H1 (cell line): ENCODE measurements at regions not wholly inside any gene's neighbourhood (a gene's known extent, or its start where the extent isn't known, plus 50 kb on each side); places are given as distances from the start of the nearest gene placed in this dataset.

Experiments used
- CTCF ChIA-PET: fragments of 300-600 bp; sonication (Branson Sonifier 250); formaldehyde crosslinking; loops from one replicate; lab custom pipeline; 2021; ENCODE audit not compliant: partially characterized antibody; lab: Charles Lee
- POLR2A ChIA-PET: fragments of 300-600 bp; sonication (Branson Sonifier 250); formaldehyde crosslinking; loops from one replicate; lab custom pipeline; 2021; ENCODE audit warnings: inconsistent platforms; ENCODE audit not compliant: partially characterized antibody; lab: Charles Lee
- DNase-seq, 2 experiments: peaks; one replicate each; pipeline versions ENCODE4 v3.0.0 to v3.0.0-alpha.2; 2010 to 2022; ENCODE audit warnings: low spot score in 2 of 2, low read depth in 1 of 2, mixed read lengths in 1 of 2
- FAIRE-seq: peaks from 2 replicates; lab custom pipeline; 2011; peaks lifted over from hg19 to GRCh38; lab: Jason Lieb, UNC
- H2AFZ ChIP-seq: 2 replicates; pipeline ENCODE4 v1.8.1; 2012; ENCODE audit warnings: low read length, inconsistent platforms
- H2AK5ac ChIP-seq: 2 replicates; pipeline ENCODE4 v1.6.1; 2013; ENCODE audit warnings: low read depth, low read length
- H2BK120ac ChIP-seq: replicated peaks from 2 replicates; pipeline ENCODE3; 2013; ENCODE audit warnings: low read depth, low read length, inconsistent platforms
- H2BK12ac ChIP-seq: 2 replicates; pipeline ENCODE4 v1.6.1; 2013; ENCODE audit warnings: low read depth, low read length
- H2BK15ac ChIP-seq: 2 replicates; pipeline ENCODE4 v1.6.1; 2013; ENCODE audit warnings: low read length
- H2BK20ac ChIP-seq: 2 replicates; pipeline ENCODE4 v1.6.1; 2013; ENCODE audit warnings: low read length
- H2BK5ac ChIP-seq: 2 replicates; pipeline ENCODE4 v1.6.1; 2013; ENCODE audit warnings: low read depth, low read length
- H3K14ac ChIP-seq: 2 replicates; pipeline ENCODE4 v1.6.1; 2013; ENCODE audit warnings: inconsistent platforms; ENCODE audit not compliant: insufficient read length
- H3K18ac ChIP-seq: 2 replicates; pipeline ENCODE4 v1.6.1; 2013; ENCODE audit warnings: low read length; ENCODE audit errors: extremely low read depth
- H3K23ac ChIP-seq: 2 replicates; pipeline ENCODE4 v1.6.1; 2013; ENCODE audit warnings: inconsistent platforms; ENCODE audit not compliant: insufficient read length
- H3K23me2 ChIP-seq: 2 replicates; pipeline ENCODE4 v1.6.1; 2013; ENCODE audit warnings: low read depth, low read length
- H3K27ac ChIP-seq: 2 replicates; pipeline ENCODE4 v1.6.1; 2011; ENCODE audit warnings: low read depth, low read length, inconsistent platforms
- H3K27me3 ChIP-seq, 4 experiments: replicated peaks in 1 of 4; 1 replicate in 1 of 4; 2 replicates in 3 of 4; pipeline versions ENCODE4 v1.6.1 to v1.8.1; 2011 to 2013; ENCODE audit warnings: low read length in 3 of 4, mild to moderate bottlenecking in 3 of 4, inconsistent platforms in 2 of 4, mixed read lengths in 2 of 4, moderate library complexity in 1 of 4; ENCODE audit not compliant: control insufficient read depth in 3 of 4, insufficient read depth in 3 of 4; ENCODE audit errors: extremely low read depth in 1 of 4
- H3K36me3 ChIP-seq, 4 experiments: 2 replicates each; pipeline versions ENCODE4 v1.6.1 to v1.8.1; 2011 to 2013; ENCODE audit warnings: mild to moderate bottlenecking in 4 of 4, low read length in 3 of 4, moderate library complexity in 2 of 4, control low read depth in 1 of 4, inconsistent platforms in 1 of 4; ENCODE audit not compliant: insufficient read depth in 4 of 4, control insufficient read depth in 2 of 4
- H3K4ac ChIP-seq: replicated peaks from 2 replicates; pipeline ENCODE3; 2013; ENCODE audit warnings: low read length, low read depth, mixed read lengths, inconsistent platforms; ENCODE audit not compliant: insufficient read length
- H3K4me1 ChIP-seq, 4 experiments: replicated peaks in 1 of 4; 1 replicate in 1 of 4; 2 replicates in 3 of 4; pipeline versions ENCODE4 v1.6.1 to v1.8.1; 2011 to 2013; ENCODE audit warnings: low read length in 3 of 4, inconsistent platforms in 2 of 4, mixed read lengths in 1 of 4; ENCODE audit not compliant: insufficient read depth in 4 of 4, control insufficient read depth in 3 of 4
- H3K4me2 ChIP-seq, 2 experiments: 2 replicates each; pipeline versions ENCODE4 v1.6.1 to v1.8.1; 2011 to 2013; ENCODE audit warnings: low read depth in 2 of 2, low read length in 2 of 2, control low read depth in 1 of 2, inconsistent platforms in 1 of 2, mild to moderate bottlenecking in 1 of 2; ENCODE audit not compliant: insufficient read depth in 1 of 2
- H3K4me3 ChIP-seq, 4 experiments: fragments of 200-600, 300-600 bp in 1 of 4; sonication (generic), shearing (Covaris generic), sonication (Bioruptor Twin) in 1 of 4; 2 replicates each; pipeline versions ENCODE4 v1.5.1 to v1.8.1; 2011 to 2016; ENCODE audit warnings: low read length in 4 of 4, low read depth in 3 of 4, control low read depth in 2 of 4, inconsistent platforms in 2 of 4, mild to moderate bottlenecking in 2 of 4, mixed read lengths in 1 of 4, moderate library complexity in 1 of 4; ENCODE audit not compliant: insufficient read depth in 2 of 4; ENCODE audit errors: extremely low read depth in 1 of 4
- H3K56ac ChIP-seq: replicated peaks from 2 replicates; pipeline ENCODE3; 2013; ENCODE audit warnings: low read depth, mild to moderate bottlenecking, mixed read lengths, low read length, inconsistent platforms; ENCODE audit not compliant: insufficient read length
- H3K79me1 ChIP-seq: 2 replicates; pipeline ENCODE4 v1.6.1; 2013; ENCODE audit warnings: low read depth, low read length, control low read depth
- H3K79me2 ChIP-seq, 2 experiments: 2 replicates each; pipeline versions ENCODE4 v1.6.1 to v1.8.1; 2012 to 2013; ENCODE audit warnings: low read length in 2 of 2, mild to moderate bottlenecking in 2 of 2, inconsistent platforms in 1 of 2; ENCODE audit not compliant: insufficient read depth in 2 of 2, control insufficient read depth in 1 of 2
- H3K9ac ChIP-seq, 4 experiments: replicated peaks in 1 of 4; 1 replicate in 1 of 4; 2 replicates in 3 of 4; pipeline versions ENCODE4 v1.6.1 to v1.8.1; 2011 to 2013; ENCODE audit warnings: low read depth in 3 of 4, low read length in 3 of 4, control low read depth in 2 of 4, mild to moderate bottlenecking in 2 of 4, moderate library complexity in 2 of 4, inconsistent platforms in 1 of 4; ENCODE audit errors: extremely low read depth in 1 of 4
- H3K9me3 ChIP-seq, 2 experiments: 2 replicates each; pipeline versions ENCODE4 v1.6.1 to v1.8.1; 2012 to 2013; ENCODE audit warnings: mild to moderate bottlenecking in 2 of 2, moderate library complexity in 2 of 2, control low read depth in 1 of 2, inconsistent platforms in 1 of 2, low read depth in 1 of 2, low read length in 1 of 2, mixed read lengths in 1 of 2; ENCODE audit not compliant: insufficient read depth in 2 of 2
- H4K20me1 ChIP-seq, 2 experiments: replicated peaks in 1 of 2; 2 replicates each; pipeline versions ENCODE3 to v1.8.1; 2011 to 2013; ENCODE audit warnings: inconsistent platforms in 2 of 2, low read length in 2 of 2, mild to moderate bottlenecking in 1 of 2; ENCODE audit not compliant: insufficient read depth in 2 of 2, control insufficient read depth in 1 of 2
- H4K5ac ChIP-seq: 2 replicates; pipeline ENCODE4 v1.6.1; 2013; ENCODE audit warnings: low read length, low read depth, mixed read lengths, inconsistent platforms; ENCODE audit not compliant: insufficient read length
- H4K8ac ChIP-seq: 2 replicates; pipeline ENCODE4 v1.8.0; 2013; ENCODE audit warnings: mild to moderate bottlenecking, moderate library complexity, low read length, inconsistent platforms; ENCODE audit not compliant: insufficient read depth; ENCODE audit errors: extremely low read depth
- H4K91ac ChIP-seq: replicated peaks from 2 replicates; pipeline ENCODE3; 2013; ENCODE audit warnings: low read length, mixed read lengths, inconsistent platforms; ENCODE audit not compliant: insufficient read length
- BACH1 ChIP-seq: IDR thresholded peaks from 2 replicates; pipeline ENCODE4 v1.6.1; 2012; ENCODE audit warnings: low read length, improper control_type of control experiment
- CEBPB ChIP-seq: IDR thresholded peaks from 2 replicates; pipeline ENCODE4 v1.6.1; 2012; ENCODE audit warnings: low read depth, low read length
- KDM5A ChIP-seq: fragments of 200-600 bp; IDR thresholded peaks from 2 replicates; pipeline ENCODE4 v1.7.1; 2012; ENCODE audit warnings: mild to moderate bottlenecking, low read length, inconsistent platforms, mixed read lengths
- MAX ChIP-seq: IDR thresholded peaks from 2 replicates; pipeline ENCODE4 v1.6.1; 2012; ENCODE audit warnings: inconsistent platforms
- NANOG ChIP-seq: IDR thresholded peaks from 2 replicates; pipeline ENCODE4 v1.6.1; 2011; ENCODE audit warnings: low read length, low read depth, mild to moderate bottlenecking, inconsistent platforms; ENCODE audit not compliant: insufficient read depth, poor library complexity, severe bottlenecking
- NRF1 ChIP-seq: IDR thresholded peaks from 2 replicates; pipeline ENCODE4 v1.6.1; 2011; ENCODE audit warnings: mild to moderate bottlenecking, low read depth, low read length, improper control_type of control experiment
- RFX5 ChIP-seq: IDR thresholded peaks from 2 replicates; pipeline ENCODE4 v1.6.1; 2011; ENCODE audit warnings: low read depth, low read length, improper control_type of control experiment, borderline replicate concordance
- RNF2 ChIP-seq: fragments of 200-900, 300-1000 bp; sonication (generic); IDR thresholded peaks from 2 replicates; pipeline ENCODE4 v1.7.1; 2016; ENCODE audit warnings: borderline replicate concordance, low read depth, mild to moderate bottlenecking, antibody characterized with exemption, low read length; ENCODE audit not compliant: poor library complexity, severe bottlenecking; ENCODE audit errors: missing control alignments
- SIN3A ChIP-seq, 2 experiments: IDR thresholded peaks in 1 of 2; conservative IDR thresholded peaks in 1 of 2; 2 replicates each; pipeline ENCODE4 v1.6.1; 2011 to 2012; ENCODE audit warnings: low read length in 2 of 2, improper control_type of control experiment in 1 of 2, low read depth in 1 of 2, mild to moderate bottlenecking in 1 of 2
- SUZ12 ChIP-seq: fragments of 200-600 bp; sonication (generic); IDR thresholded peaks from 2 replicates; pipeline ENCODE4 v1.6.1; 2012; ENCODE audit warnings: mild to moderate bottlenecking, inconsistent platforms, low read length, moderate library complexity, mixed read lengths
- TAF1 ChIP-seq: IDR thresholded peaks from 2 replicates; pipeline ENCODE4 v1.6.1; 2011; ENCODE audit warnings: mild to moderate bottlenecking, low read depth, low read length
- YY1 ChIP-seq: IDR thresholded peaks from 2 replicates; pipeline ENCODE4 v1.6.1; 2011; ENCODE audit warnings: low read depth, mild to moderate bottlenecking, low read length
- WGBS, 2 experiments: shearing (Covaris generic) in 1 of 2; methylation state at CpG; one replicate each; pipeline versions ENCODE4 v1.1.6 to v1.1.7; 2013 to 2015; ENCODE audit warnings: low lambda C conversion rate in 2 of 2, mixed read lengths in 2 of 2, inconsistent platforms in 1 of 2, low coverage in 1 of 2, missing lambda C conversion rate in 1 of 2; ENCODE audit not compliant: insufficient replicate concordance in 2 of 2, insufficient coverage in 1 of 2, insufficient read length in 1 of 2; ENCODE audit errors: extremely low coverage in 1 of 2, missing lambda C conversion rate in 1 of 2; 5-methylcytosine and 5-hydroxymethylcytosine counted together

- DNase-seq (no peak), FAIRE-seq (no peak)
- Histone ChIP-seq H3K9ac (no peak overlapping the region), H3K56ac (no peak overlapping the region), H2BK5ac (no peak overlapping the region), H2BK12ac (no peak overlapping the region; the same call in 1 of the 2 replicates), H3K14ac (no peak overlapping the region), H3K18ac (no peak overlapping the region), H4K91ac (no peak overlapping the region), H2BK120ac (no peak overlapping the region), H4K5ac (no peak overlapping the region), H3K4me1 (peaks cover 0 to 6% (median 1%) of the 10 kb centered on the region in 4 experiments; a peak in 1 of 7 replicates), H2AFZ (no peak overlapping the region), H3K27ac (no peak overlapping the region), H3K36me3 (no peaks in the 10 kb centered on the region), H3K9me3 (no peaks in the 10 kb centered on the region), H3K79me2 (no peaks in the 10 kb centered on the region), H4K8ac (no peak overlapping the region), H3K23me2 (no peaks in the 10 kb centered on the region), H4K20me1 (no peaks in the 10 kb centered on the region), H3K79me1 (no peaks in the 10 kb centered on the region), H2BK20ac (no peak overlapping the region), H3K4me2 (peak overlapping the region in 1 of 2 experiments; percentile 45; a peak in 1 of 4 replicates), H3K4me3 (no peak overlapping the region), H3K23ac (no peak overlapping the region), H2BK15ac (no peak overlapping the region), H2AK5ac (no peak overlapping the region), H3K27me3 (no peaks in the 10 kb centered on the region), H3K4ac (no peak overlapping the region)
- no peak for TF ChIP-seq RNF2
- TF ChIP-seq CEBPB: no peak
- no peak for TF ChIP-seq RFX5
- no peak for TF ChIP-seq MAX
- no peak for TF ChIP-seq BACH1
- no peak for TF ChIP-seq NRF1
- TF ChIP-seq NANOG: no peak
- no peak for TF ChIP-seq KDM5A
- TF ChIP-seq SIN3A (conservative IDR thresholded peaks at IDR 0.05 in 1 of 2, IDR thresholded peaks at IDR 0.05 in 1 of 2; ENCODE audit: low read depth in 1 of 2, low read length in 2 of 2): no peak
- no peak for TF ChIP-seq YY1
- TF ChIP-seq TAF1: no peak
- TF ChIP-seq SUZ12: no peak
- WGBS, 2 experiments: 77% methylated on average over 3 of the region's 3 CpGs; no CpG with 5 or more reads in 1 of the 2 experiments
- POLR2A ChIA-PET: no interaction called here
- CTCF ChIA-PET: interaction anchor here (0.8 to 1.1 kb wide), 4 partner anchors 10 to 629 kb away, joined by 3 to 7 read pairs (median 4); no protein-coding TSS in a partner anchor
Measured at GRCh38 chr5:68378204-68378820, 162.8 kb downstream of the PIK3R1 start.
